ENCODE measurements at regions not wholly inside any gene's neighbourhood (a gene's known extent, or its start where the extent isn't known, plus 50 kb on each side); places are given as distances from the start of the nearest gene placed in this dataset.

DNA sequence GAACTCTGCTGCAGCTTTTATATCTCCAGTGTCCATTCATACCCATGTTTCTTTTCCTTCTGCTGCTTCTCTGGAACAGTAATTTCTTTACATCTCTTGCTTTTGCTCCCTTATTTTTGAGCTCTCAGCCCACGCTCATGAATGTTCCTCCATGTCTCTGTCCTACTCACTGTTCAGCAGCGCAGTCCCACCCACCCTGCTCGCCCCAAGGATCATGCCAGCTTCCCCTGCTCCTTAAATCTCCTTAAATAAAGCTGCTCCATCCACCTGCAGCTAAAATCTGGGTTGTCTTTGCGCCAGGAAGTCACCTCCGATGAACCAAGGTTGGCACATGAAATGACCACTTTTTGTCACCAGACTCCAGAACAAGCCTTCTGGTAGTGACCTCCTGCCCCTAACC lies 201.1 kb upstream of the RGS6 start:
- H3K4me3 ChIP-seq (ENCODE audit: insufficient read length, low read depth): no peak overlapping the region
- no peaks in the 10 kb centered on the region for H3K27me3 ChIP-seq (ENCODE audit: insufficient read depth, insufficient read length)
- H3K36me3 ChIP-seq (ENCODE audit: insufficient read depth, insufficient read length, low read length): peaks cover 31% of the 10 kb centered on the region
- DNase-seq (ENCODE audit: low read depth, low spot score): no peak
- H3K9ac ChIP-seq (ENCODE audit: insufficient read length, low read depth): no peak overlapping the region
- H3K4me1 ChIP-seq (ENCODE audit: insufficient read depth, insufficient read length): no peaks in the 10 kb centered on the region
- no peaks in the 10 kb centered on the region for H3K9me3 ChIP-seq (ENCODE audit: insufficient read depth, low read length)
- TF ChIP-seq YY1 (IDR thresholded peaks at IDR 0.05; ENCODE audit: insufficient read depth, insufficient read length) (no peak), ZNF274 (IDR thresholded peaks at IDR 0.05; ENCODE audit: low read depth, low read length) (no peak), SUZ12 (IDR thresholded peaks at IDR 0.05; ENCODE audit: extremely low read depth, insufficient read depth, insufficient read length) (no peak)

- peaks cover 44% of the 10 kb centered on the region for H3K36me3 ChIP-seq (ENCODE audit: insufficient read depth, insufficient read length, low read length)
- H3K9ac ChIP-seq (ENCODE audit: insufficient read length, low read depth): no peak overlapping the region
- DNase-seq (ENCODE audit: low read depth, low spot score): no peak
- no peak overlapping the region for H3K4me3 ChIP-seq (ENCODE audit: insufficient read length, low read depth)
- H3K27me3 ChIP-seq (ENCODE audit: insufficient read depth, insufficient read length): no peaks in the 10 kb centered on the region
- H3K4me1 ChIP-seq (ENCODE audit: insufficient read depth, insufficient read length): no peaks in the 10 kb centered on the region
- no peak for TF ChIP-seq SUZ12 (IDR thresholded peaks at IDR 0.05; ENCODE audit: extremely low read depth, insufficient read depth, insufficient read length)
- no peak for TF ChIP-seq YY1 (IDR thresholded peaks at IDR 0.05; ENCODE audit: insufficient read depth, insufficient read length)
- TF ChIP-seq ZNF274 (IDR thresholded peaks at IDR 0.05; ENCODE audit: low read depth, low read length): no peak
- H3K9me3 ChIP-seq (ENCODE audit: insufficient read depth, low read length): no peaks in the 10 kb centered on the region
These were observed 198.9 kb upstream of the RGS6 start for GRCh38 chr14:71733210-71733883.

DNA sequence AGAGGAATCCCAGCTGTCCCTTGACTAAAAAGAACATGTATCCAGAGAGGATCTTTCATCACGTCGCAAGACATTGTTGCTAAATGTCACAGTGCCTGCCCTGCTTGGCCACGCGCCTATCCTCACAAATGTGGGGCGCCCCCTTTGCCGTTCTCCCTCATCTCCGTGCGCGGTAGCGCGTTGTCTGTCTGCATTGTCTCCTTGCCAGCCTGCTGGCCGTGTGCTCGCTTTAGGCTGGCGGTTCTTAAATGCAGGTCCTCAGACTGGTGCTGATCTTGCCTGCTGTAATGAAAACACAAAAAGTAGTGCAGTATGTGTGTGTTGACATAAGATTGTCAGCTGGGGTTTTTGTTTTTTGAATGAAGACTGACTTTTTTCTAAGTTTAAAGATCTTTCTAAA lies 198.2 kb upstream of the RGS6 start:
- H3K4me3 ChIP-seq (ENCODE audit: insufficient read length, low read depth): no peak overlapping the region
- TF ChIP-seq YY1 (IDR thresholded peaks at IDR 0.05; ENCODE audit: insufficient read depth, insufficient read length) (no peak), ZNF274 (IDR thresholded peaks at IDR 0.05; ENCODE audit: low read depth, low read length) (no peak), SUZ12 (IDR thresholded peaks at IDR 0.05; ENCODE audit: extremely low read depth, insufficient read depth, insufficient read length) (no peak)
- H3K9ac ChIP-seq (ENCODE audit: insufficient read length, low read depth): no peak overlapping the region

DNA sequence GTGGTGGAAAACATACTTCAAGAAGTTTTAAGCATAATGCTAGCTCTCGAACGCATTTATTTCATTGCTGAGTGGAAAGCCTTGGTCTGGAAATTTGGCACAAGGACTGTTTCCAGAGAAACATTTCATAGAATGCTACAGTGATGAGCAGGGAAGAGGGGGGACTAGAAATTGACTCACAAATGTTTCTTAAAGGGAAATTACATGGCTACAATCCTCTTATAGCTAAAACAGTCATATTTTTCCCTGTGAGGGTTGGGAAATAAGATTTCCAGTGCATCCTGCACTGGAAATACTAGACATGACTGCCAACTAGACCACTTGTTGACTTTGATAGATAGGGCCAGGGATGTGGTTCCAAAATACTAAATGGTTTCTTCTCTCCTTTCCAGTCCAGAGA lies 197.3 kb upstream of the RGS6 start:
- Histone ChIP-seq H3K9me3 (ENCODE audit: insufficient read depth, low read length) (no peaks in the 10 kb centered on the region), H3K27me3 (ENCODE audit: insufficient read depth, insufficient read length) (no peaks in the 10 kb centered on the region), H3K4me1 (ENCODE audit: insufficient read depth, insufficient read length) (no peaks in the 10 kb centered on the region), H3K36me3 (ENCODE audit: insufficient read depth, insufficient read length, low read length) (peaks cover 47% of the 10 kb centered on the region), H3K9ac (ENCODE audit: insufficient read length, low read depth) (no peak overlapping the region), H3K4me3 (ENCODE audit: insufficient read length, low read depth) (no peak overlapping the region)
- no peak for TF ChIP-seq SUZ12 (IDR thresholded peaks at IDR 0.05; ENCODE audit: extremely low read depth, insufficient read depth, insufficient read length)
- no peak for DNase-seq (ENCODE audit: low read depth, low spot score)

More for the DNA sequence above, 198.2 kb upstream of the RGS6 start:
- Histone ChIP-seq H3K27me3 (ENCODE audit: insufficient read depth, insufficient read length) (no peaks in the 10 kb centered on the region), H3K9me3 (ENCODE audit: insufficient read depth, low read length) (no peaks in the 10 kb centered on the region), H3K4me1 (ENCODE audit: insufficient read depth, insufficient read length) (no peaks in the 10 kb centered on the region), H3K36me3 (ENCODE audit: insufficient read depth, insufficient read length, low read length) (peaks cover 48% of the 10 kb centered on the region)
- DNase-seq (ENCODE audit: low read depth, low spot score): no peak

DNA sequence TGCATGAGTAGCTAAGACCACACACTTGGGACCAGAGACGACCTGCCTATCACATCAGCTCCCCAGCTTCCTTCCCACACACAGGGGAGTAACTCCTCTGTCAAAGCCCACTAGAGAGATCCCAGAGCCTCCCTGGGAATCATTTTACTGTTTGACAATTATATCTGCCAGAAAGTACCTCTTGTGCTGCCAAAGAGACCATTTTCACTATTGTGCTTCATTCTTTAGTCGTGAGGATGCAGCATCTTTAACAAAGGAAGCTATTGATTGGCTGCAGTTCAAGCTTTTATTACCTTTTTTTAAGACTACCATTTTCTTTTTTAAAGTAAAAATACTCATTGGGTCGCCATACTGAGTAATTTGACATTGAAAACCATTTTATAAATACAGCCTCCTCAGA lies 194.5 kb upstream of the RGS6 start:
- Histone ChIP-seq H3K4me1 (ENCODE audit: insufficient read depth, insufficient read length) (no peaks in the 10 kb centered on the region), H3K9ac (ENCODE audit: insufficient read length, low read depth) (no peak overlapping the region), H3K9me3 (ENCODE audit: insufficient read depth, low read length) (no peaks in the 10 kb centered on the region), H3K36me3 (ENCODE audit: insufficient read depth, insufficient read length, low read length) (peaks cover 32% of the 10 kb centered on the region), H3K27me3 (ENCODE audit: insufficient read depth, insufficient read length) (no peaks in the 10 kb centered on the region), H3K4me3 (ENCODE audit: insufficient read length, low read depth) (no peak overlapping the region)
- TF ChIP-seq SUZ12 (IDR thresholded peaks at IDR 0.05; ENCODE audit: extremely low read depth, insufficient read depth, insufficient read length): no peak
- TF ChIP-seq ZNF274 (IDR thresholded peaks at IDR 0.05; ENCODE audit: low read depth, low read length): no peak
- TF ChIP-seq YY1 (IDR thresholded peaks at IDR 0.05; ENCODE audit: insufficient read depth, insufficient read length): no peak
- no peak for DNase-seq (ENCODE audit: low read depth, low spot score)

- H3K36me3 ChIP-seq (ENCODE audit: insufficient read depth, insufficient read length, low read length): peaks cover 25% of the 10 kb centered on the region
- no peaks in the 10 kb centered on the region for H3K27me3 ChIP-seq (ENCODE audit: insufficient read depth, insufficient read length)
- no peak overlapping the region for H3K4me3 ChIP-seq (ENCODE audit: insufficient read length, low read depth)
- DNase-seq (ENCODE audit: low read depth, low spot score): no peak
- H3K9ac ChIP-seq (ENCODE audit: insufficient read length, low read depth): no peak overlapping the region
- no peak for TF ChIP-seq SUZ12 (IDR thresholded peaks at IDR 0.05; ENCODE audit: extremely low read depth, insufficient read depth, insufficient read length)
- H3K9me3 ChIP-seq (ENCODE audit: insufficient read depth, low read length): no peaks in the 10 kb centered on the region
- no peaks in the 10 kb centered on the region for H3K4me1 ChIP-seq (ENCODE audit: insufficient read depth, insufficient read length)
These were observed 192.8 kb upstream of the RGS6 start for GRCh38 chr14:71739273-71739990.

DNA sequence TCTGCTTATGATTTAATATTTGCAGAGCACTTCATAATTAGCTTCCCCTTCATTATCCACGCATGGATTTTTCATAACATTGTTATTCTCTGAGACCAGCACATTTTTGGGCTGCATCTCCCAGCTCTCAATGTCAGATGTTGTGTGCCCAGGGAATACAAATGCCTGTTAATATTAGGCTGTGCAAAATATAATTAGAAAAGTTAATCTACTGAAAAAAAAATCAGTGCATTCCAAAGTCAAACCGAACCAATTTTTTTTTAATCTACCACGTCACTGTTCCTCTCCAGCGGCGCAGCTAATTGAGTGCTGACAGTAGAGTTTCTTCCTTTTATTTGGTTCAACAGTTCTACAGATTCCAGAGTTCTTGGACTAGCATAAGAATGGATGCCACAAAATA lies 191.0 kb upstream of the RGS6 start:
- Histone ChIP-seq H3K9ac (ENCODE audit: insufficient read length, low read depth) (no peak overlapping the region), H3K36me3 (ENCODE audit: insufficient read depth, insufficient read length, low read length) (peaks cover 17% of the 10 kb centered on the region), H3K9me3 (ENCODE audit: insufficient read depth, low read length) (no peaks in the 10 kb centered on the region), H3K4me1 (ENCODE audit: insufficient read depth, insufficient read length) (no peaks in the 10 kb centered on the region), H3K27me3 (ENCODE audit: insufficient read depth, insufficient read length) (no peaks in the 10 kb centered on the region), H3K4me3 (ENCODE audit: insufficient read length, low read depth) (no peak overlapping the region)
- no peak for TF ChIP-seq YY1 (IDR thresholded peaks at IDR 0.05; ENCODE audit: insufficient read depth, insufficient read length)
- TF ChIP-seq ZNF274 (IDR thresholded peaks at IDR 0.05; ENCODE audit: low read depth, low read length): no peak
- TF ChIP-seq SUZ12 (IDR thresholded peaks at IDR 0.05; ENCODE audit: extremely low read depth, insufficient read depth, insufficient read length): no peak
- DNase-seq (ENCODE audit: low read depth, low spot score): no peak
